ENCODE measurements at regions not wholly inside any gene's neighbourhood (a gene's known extent, or its start where the extent isn't known, plus 50 kb on each side); places are given as distances from the start of the nearest gene placed in this dataset.

DNA sequence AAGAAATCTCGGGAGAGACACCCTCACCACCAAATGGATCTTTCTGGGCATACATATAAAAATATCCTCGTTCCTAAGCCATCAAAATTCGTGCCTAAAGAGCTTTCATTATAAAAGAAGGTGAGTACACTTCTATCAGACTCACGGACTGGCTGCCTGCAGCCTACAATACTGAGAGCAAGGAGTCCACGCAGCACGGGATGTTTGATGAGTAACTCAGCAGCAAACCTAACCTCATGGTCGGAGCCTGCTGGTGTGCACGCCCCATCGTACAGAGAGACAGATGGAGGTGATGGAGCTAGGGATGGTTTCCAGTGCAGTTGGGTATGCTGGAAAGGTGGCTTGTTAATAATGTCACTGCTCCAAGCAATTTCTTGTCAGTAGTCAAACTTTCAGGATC, 256.2 kb downstream of the FIGN start:
- TF ChIP-seq, protein P1, sequence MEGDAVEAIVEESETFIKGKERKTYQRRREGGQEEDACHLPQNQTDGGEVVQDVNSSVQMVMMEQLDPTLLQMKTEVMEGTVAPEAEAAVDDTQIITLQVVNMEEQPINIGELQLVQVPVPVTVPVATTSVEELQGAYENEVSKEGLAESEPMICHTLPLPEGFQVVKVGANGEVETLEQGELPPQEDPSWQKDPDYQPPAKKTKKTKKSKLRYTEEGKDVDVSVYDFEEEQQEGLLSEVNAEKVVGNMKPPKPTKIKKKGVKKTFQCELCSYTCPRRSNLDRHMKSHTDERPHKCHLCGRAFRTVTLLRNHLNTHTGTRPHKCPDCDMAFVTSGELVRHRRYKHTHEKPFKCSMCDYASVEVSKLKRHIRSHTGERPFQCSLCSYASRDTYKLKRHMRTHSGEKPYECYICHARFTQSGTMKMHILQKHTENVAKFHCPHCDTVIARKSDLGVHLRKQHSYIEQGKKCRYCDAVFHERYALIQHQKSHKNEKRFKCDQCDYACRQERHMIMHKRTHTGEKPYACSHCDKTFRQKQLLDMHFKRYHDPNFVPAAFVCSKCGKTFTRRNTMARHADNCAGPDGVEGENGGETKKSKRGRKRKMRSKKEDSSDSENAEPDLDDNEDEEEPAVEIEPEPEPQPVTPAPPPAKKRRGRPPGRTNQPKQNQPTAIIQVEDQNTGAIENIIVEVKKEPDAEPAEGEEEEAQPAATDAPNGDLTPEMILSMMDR (conservative IDR thresholded peaks at IDR 0.05; ENCODE audit: low read length), result no peak
- TF ChIP-seq EZH2phosphoT487 (IDR thresholded peaks at IDR 0.05; ENCODE audit: borderline replicate concordance), result no peak
